Suprapubic skin (tissue), 4 donors: ENCODE measurements at regions not wholly inside any gene's neighbourhood (a gene's known extent, or its start where the extent isn't known, plus 50 kb on each side); places are given as distances from the start of the nearest gene placed in this dataset.

Experiments
- DNase-seq, 2 donors: peaks; one replicate each; pipeline ENCODE4 v3.0.0-alpha.2; 2019; ENCODE audit warnings: low spot score in 2 of 2
- H3K27ac ChIP-seq: fragments of 200-600 bp; sonication (generic); one replicate; pipeline ENCODE4 v1.5.1; 2019
- H3K27me3 ChIP-seq: fragments of 200-600 bp; sonication (generic); one replicate; pipeline ENCODE4 v1.5.1; 2019
- H3K36me3 ChIP-seq: fragments of 200-600 bp; sonication (generic); one replicate; pipeline ENCODE4 v1.5.1; 2019
- H3K4me1 ChIP-seq: fragments of 200-600 bp; sonication (generic); one replicate; pipeline ENCODE4 v1.5.1; 2019
- H3K4me3 ChIP-seq: fragments of 200-600 bp; sonication (generic); one replicate; pipeline ENCODE4 v1.5.1; 2019; ENCODE audit warnings: mild to moderate bottlenecking
- H3K9me3 ChIP-seq: fragments of 200-600 bp; sonication (generic); one replicate; pipeline ENCODE4 v1.5.1; 2019
- EP300 ChIP-seq: sonication (generic); formaldehyde crosslinking; IDR thresholded peaks from one replicate; pipeline ENCODE4 v1.6.1; 2017; ENCODE audit warnings: antibody characterized with exemption
- POLR2A ChIP-seq, 2 donors: fragments of 450-650 bp; IDR thresholded peaks; one replicate each; pipeline ENCODE4 v1.6.1; 2017; ENCODE audit warnings: antibody characterized with exemption in 2 of 2, mild to moderate bottlenecking in 2 of 2, moderate library complexity in 2 of 2
- POLR2AphosphoS5 ChIP-seq, 3 donors: sonication (generic); formaldehyde crosslinking; IDR thresholded peaks; one replicate each; pipeline ENCODE4 v1.6.1; 2017; ENCODE audit warnings: antibody characterized with exemption in 3 of 3
- WGBS: methylation state at CpG from one replicate; pipeline ENCODE4 v1.1.5; 2018; 5-methylcytosine and 5-hydroxymethylcytosine counted together
- TF ChIP-seq, protein P1 (sequence below), 2 donors: fragments of 200-600 bp in 1 of 2; fragments of 450-650 bp in 1 of 2; sonication (generic) in 1 of 2; IDR thresholded peaks; one replicate each; pipeline ENCODE4 v1.5.1; 2016 to 2019; ENCODE audit warnings: antibody characterized with exemption in 2 of 2, mild to moderate bottlenecking in 1 of 2, moderate library complexity in 1 of 2

DNA sequence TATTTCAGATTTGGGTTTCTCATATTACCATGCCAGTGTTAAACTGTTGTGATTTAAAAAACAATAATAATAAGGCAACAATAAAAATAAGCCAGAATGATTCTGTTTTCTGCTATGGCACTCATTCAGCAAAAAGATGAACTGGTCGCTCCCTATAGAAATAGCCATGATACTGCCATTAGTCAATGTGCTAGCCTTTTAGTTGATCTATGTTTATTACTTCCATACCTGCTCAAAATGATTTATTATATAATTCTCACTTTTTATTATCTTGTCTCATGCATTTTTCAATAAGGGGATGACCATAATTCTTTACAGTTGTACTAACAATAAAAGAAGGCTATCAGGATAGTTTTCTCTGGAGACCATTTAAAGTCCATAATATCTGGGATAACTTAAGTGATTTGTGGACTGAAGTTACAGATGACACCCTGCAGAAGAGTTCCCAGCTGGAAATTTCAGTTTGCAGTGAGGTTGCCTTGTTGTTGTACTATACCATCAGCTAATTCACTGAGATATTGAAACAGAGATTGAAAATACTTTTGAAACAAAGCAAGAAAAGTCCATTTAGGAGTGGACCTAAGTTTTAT lies 334.3 kb downstream of the GABRB2 start:
- 65% methylated on average over 1 of the region's 1 CpG for WGBS
- Histone ChIP-seq H3K27ac (no peak overlapping the region), H3K4me1 (no peaks in the 10 kb centered on the region), H3K27me3 (no peaks in the 10 kb centered on the region), H3K36me3 (no peaks in the 10 kb centered on the region), H3K4me3 (no peak overlapping the region), H3K9me3 (no peaks in the 10 kb centered on the region)
- TF ChIP-seq, protein P1, sequence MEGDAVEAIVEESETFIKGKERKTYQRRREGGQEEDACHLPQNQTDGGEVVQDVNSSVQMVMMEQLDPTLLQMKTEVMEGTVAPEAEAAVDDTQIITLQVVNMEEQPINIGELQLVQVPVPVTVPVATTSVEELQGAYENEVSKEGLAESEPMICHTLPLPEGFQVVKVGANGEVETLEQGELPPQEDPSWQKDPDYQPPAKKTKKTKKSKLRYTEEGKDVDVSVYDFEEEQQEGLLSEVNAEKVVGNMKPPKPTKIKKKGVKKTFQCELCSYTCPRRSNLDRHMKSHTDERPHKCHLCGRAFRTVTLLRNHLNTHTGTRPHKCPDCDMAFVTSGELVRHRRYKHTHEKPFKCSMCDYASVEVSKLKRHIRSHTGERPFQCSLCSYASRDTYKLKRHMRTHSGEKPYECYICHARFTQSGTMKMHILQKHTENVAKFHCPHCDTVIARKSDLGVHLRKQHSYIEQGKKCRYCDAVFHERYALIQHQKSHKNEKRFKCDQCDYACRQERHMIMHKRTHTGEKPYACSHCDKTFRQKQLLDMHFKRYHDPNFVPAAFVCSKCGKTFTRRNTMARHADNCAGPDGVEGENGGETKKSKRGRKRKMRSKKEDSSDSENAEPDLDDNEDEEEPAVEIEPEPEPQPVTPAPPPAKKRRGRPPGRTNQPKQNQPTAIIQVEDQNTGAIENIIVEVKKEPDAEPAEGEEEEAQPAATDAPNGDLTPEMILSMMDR (IDR thresholded peaks at IDR 0.05) = no peak
- TF ChIP-seq POLR2A (IDR thresholded peaks at IDR 0.05) (no peak), POLR2AphosphoS5 (IDR thresholded peaks at IDR 0.05) (no peak), EP300 (no peak)
- DNase-seq = no peak

DNA sequence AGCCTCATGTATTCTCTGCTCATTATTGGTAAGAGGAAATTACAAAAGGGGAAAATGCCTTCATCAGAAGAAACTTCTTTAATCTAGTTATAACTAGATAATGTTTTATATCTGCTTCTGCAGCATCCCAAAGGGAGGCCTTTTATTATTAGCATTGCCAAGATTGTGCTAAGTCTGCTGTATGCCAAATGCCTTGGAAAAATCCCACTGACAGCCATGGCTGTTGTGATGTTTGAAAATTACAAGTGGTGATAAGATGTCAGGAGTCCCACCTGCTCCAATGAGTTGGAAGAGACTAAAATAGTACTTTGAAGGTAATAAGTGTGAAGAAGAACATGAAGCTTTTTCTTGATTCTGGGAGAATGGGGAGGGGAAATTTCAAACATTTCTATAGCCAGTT lies 345.0 kb downstream of the GABRB2 start:
- Histone ChIP-seq H3K9me3 (no peaks in the 10 kb centered on the region), H3K27ac (no peak overlapping the region), H3K4me1 (no peaks in the 10 kb centered on the region), H3K27me3 (no peaks in the 10 kb centered on the region), H3K36me3 (no peaks in the 10 kb centered on the region), H3K4me3 (no peak overlapping the region)
- no peak for DNase-seq
- TF ChIP-seq POLR2AphosphoS5 (IDR thresholded peaks at IDR 0.05) = no peak
- TF ChIP-seq, protein P1 (IDR thresholded peaks at IDR 0.05) = no peak
- no peak for TF ChIP-seq POLR2A (IDR thresholded peaks at IDR 0.05)
- TF ChIP-seq EP300 = no peak

DNA sequence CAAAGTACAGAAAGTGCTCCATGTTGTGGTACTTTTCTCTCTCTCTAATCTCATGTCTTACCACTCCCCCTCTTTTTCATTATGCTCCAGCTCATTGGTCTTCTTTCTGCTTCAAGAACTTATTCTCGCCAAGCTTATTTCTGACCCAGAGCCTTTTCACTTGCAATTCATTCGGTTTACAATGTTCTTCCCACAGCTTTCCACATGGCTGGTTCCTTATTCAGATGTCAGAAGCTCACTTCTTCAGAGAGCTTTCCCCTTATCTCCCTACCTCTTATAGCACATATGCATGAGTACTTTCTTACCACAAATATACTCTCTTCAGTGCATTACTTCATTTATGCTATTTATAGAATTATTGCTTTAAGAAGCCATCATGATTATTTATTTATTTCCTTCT lies 338.8 kb upstream of the ATP10B start:
- Histone ChIP-seq H3K4me1 (peaks cover 7% of the 10 kb centered on the region), H3K4me3 (no peak overlapping the region), H3K9me3 (no peaks in the 10 kb centered on the region), H3K27me3 (no peaks in the 10 kb centered on the region), H3K27ac (no peak overlapping the region), H3K36me3 (no peaks in the 10 kb centered on the region)
- DNase-seq = no peak
- 87% methylated on average over 2 of the region's 2 CpGs for WGBS
- TF ChIP-seq POLR2A (IDR thresholded peaks at IDR 0.05) (no peak), POLR2AphosphoS5 (IDR thresholded peaks at IDR 0.05) (no peak), EP300 (no peak)
- TF ChIP-seq, protein P1 (IDR thresholded peaks at IDR 0.05) = no peak

DNA sequence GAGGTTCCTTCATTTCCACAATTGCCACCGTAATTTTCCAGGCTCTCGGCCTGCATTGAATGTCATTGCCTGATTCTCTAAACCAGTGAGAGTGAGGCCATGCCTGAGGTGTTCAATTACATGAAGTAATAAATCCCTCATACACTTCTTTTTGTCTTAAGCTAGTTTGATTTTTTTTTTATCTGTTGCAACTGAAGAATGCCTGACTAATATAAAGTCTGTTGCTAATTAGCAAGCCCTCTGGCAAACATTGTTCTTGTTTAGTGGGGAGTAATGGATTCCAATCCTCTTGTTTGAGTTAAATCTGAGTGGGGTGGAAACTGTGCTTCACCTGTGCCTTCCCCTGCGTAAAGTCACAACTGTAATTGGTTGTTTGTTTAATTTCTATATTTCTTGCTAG lies 338.1 kb upstream of the ATP10B start:
- DNase-seq = no peak
- Histone ChIP-seq H3K4me1 (peaks cover 7% of the 10 kb centered on the region), H3K4me3 (no peak overlapping the region), H3K27me3 (no peaks in the 10 kb centered on the region), H3K36me3 (no peaks in the 10 kb centered on the region), H3K27ac (no peak overlapping the region), H3K9me3 (no peaks in the 10 kb centered on the region)
- no peak for TF ChIP-seq EP300
- no peak for TF ChIP-seq POLR2A (IDR thresholded peaks at IDR 0.05)
- TF ChIP-seq POLR2AphosphoS5 (IDR thresholded peaks at IDR 0.05) = no peak
- TF ChIP-seq, protein P1 (IDR thresholded peaks at IDR 0.05) = no peak
- WGBS = 46% methylated on average over 3 of the region's 3 CpGs

DNA sequence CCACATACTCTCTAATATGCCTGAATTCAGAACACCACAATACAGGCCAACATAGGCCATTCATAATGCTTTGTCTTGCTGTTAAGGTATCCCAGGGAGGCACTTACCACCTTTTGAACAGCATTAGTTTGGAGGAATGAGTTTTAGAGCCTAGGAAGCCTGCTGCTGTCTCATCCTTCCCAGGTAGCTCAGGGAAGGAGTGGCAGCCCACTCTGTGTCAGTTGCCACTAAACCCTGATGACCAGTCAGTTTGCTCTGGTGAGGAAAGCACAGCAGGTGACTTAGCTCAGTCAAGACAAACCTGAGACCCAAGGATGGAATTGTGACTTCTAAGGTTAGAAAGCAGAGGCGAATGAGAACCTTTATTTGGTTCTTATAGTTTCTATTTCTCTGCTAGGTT lies 337.4 kb upstream of the ATP10B start:
- Histone ChIP-seq H3K4me1 (peaks cover 7% of the 10 kb centered on the region), H3K9me3 (no peaks in the 10 kb centered on the region), H3K27ac (no peak overlapping the region), H3K36me3 (no peaks in the 10 kb centered on the region), H3K27me3 (no peaks in the 10 kb centered on the region), H3K4me3 (no peak overlapping the region)
- WGBS = 92% methylated on average over 1 of the region's 1 CpG
- TF ChIP-seq, protein P1 (IDR thresholded peaks at IDR 0.05) = no peak
- TF ChIP-seq POLR2AphosphoS5 (IDR thresholded peaks at IDR 0.05) = no peak
- TF ChIP-seq EP300 = no peak
- TF ChIP-seq POLR2A (IDR thresholded peaks at IDR 0.05) = no peak
- no peak for DNase-seq
